IMR-90 (cell line): ENCODE measurements at regions not wholly inside any gene's neighbourhood (a gene's known extent, or its start where the extent isn't known, plus 50 kb on each side); places are given as distances from the start of the nearest gene placed in this dataset.

ENCODE experiments used
- BHLHE40 ChIP-seq: fragments of 150-350 bp; IDR thresholded peaks from 2 replicates; pipeline ENCODE4 v1.6.1; 2016; ENCODE audit warnings: mild to moderate bottlenecking, low read depth, low read length
- CEBPB ChIP-seq: IDR thresholded peaks from 2 replicates; pipeline ENCODE4 v1.6.1; 2012; ENCODE audit warnings: low read depth, low read length, improper control_type of control experiment
- CHD1 ChIP-seq: IDR thresholded peaks from 2 replicates; pipeline ENCODE4 v1.6.1; 2012; ENCODE audit warnings: low read depth, low read length, improper control_type of control experiment
- CTCF ChIP-seq: conservative IDR thresholded peaks from 2 replicates; pipeline ENCODE4 v1.5.1; 2012; ENCODE audit warnings: mild to moderate bottlenecking, low read depth, low read length, improper control_type of control experiment
- ELK1 ChIP-seq: fragments of 150-350 bp; IDR thresholded peaks from 2 replicates; pipeline ENCODE4 v1.6.1; 2016; ENCODE audit warnings: low read depth, mild to moderate bottlenecking, low read length, moderate library complexity, borderline replicate concordance
- FOS ChIP-seq: fragments of 150-350 bp; IDR thresholded peaks from 2 replicates; pipeline ENCODE4 v1.6.1; 2016; ENCODE audit warnings: low read depth, low read length
- MAZ ChIP-seq: IDR thresholded peaks from 2 replicates; pipeline ENCODE4 v1.6.1; 2012; ENCODE audit warnings: low read depth, mild to moderate bottlenecking, low read length, improper control_type of control experiment, moderate library complexity, borderline replicate concordance
- MXI1 ChIP-seq: IDR thresholded peaks from 2 replicates; pipeline ENCODE4 v1.6.1; 2012; ENCODE audit warnings: low read depth, mild to moderate bottlenecking, low read length, moderate library complexity, borderline replicate concordance
- POLR2A ChIP-seq: IDR thresholded peaks from 2 replicates; pipeline ENCODE4 v1.6.1; 2012; ENCODE audit warnings: mild to moderate bottlenecking, low read depth, low read length
- RAD21 ChIP-seq: IDR thresholded peaks from 2 replicates; pipeline ENCODE4 v1.6.1; 2012; ENCODE audit warnings: low read length, improper control_type of control experiment
- RCOR1 ChIP-seq: IDR thresholded peaks from 2 replicates; pipeline ENCODE4 v1.6.1; 2012; ENCODE audit warnings: mild to moderate bottlenecking, low read length, improper control_type of control experiment; ENCODE audit not compliant: insufficient replicate concordance
- RFX5 ChIP-seq: IDR thresholded peaks from 2 replicates; pipeline ENCODE4 v1.8.0; 2012; ENCODE audit warnings: low read depth, mild to moderate bottlenecking, low read length, moderate library complexity
- SMC3 ChIP-seq: fragments of 150-350 bp; IDR thresholded peaks from 2 replicates; pipeline ENCODE4 v1.6.1; 2016; ENCODE audit warnings: low read depth, mild to moderate bottlenecking, antibody characterized with exemption, low read length, moderate library complexity
- USF2 ChIP-seq: fragments of 150-350 bp; IDR thresholded peaks from 2 replicates; pipeline ENCODE4 v1.6.1; 2017; ENCODE audit warnings: mild to moderate bottlenecking, antibody characterized with exemption, low read length, low read depth

GRCh38 chr6:154572556-154572955, 62.1 kb upstream of the CNKSR3 start:
- TF ChIP-seq CTCF (no peak), RAD21 (no peak), POLR2A (no peak), FOS (no peak), MXI1 (no peak), RFX5 (no peak), CEBPB (no peak), MAZ (no peak), SMC3 (no peak), BHLHE40 (no peak), USF2 (no peak), ELK1 (no peak), RCOR1 (no peak), CHD1 (no peak)
